VCaP (cell line): ENCODE measurements at regions not wholly inside any gene's neighbourhood (a gene's known extent, or its start where the extent isn't known, plus 50 kb on each side); places are given as distances from the start of the nearest gene placed in this dataset.

Source experiments
- H3K27ac ChIP-seq: fragments of 450-650 bp; 2 replicates; pipeline ENCODE4 v1.5.1; 2017
- TF ChIP-seq, protein P1 (sequence below): fragments of 450-650 bp; conservative IDR thresholded peaks from 2 replicates; pipeline ENCODE4 v1.5.1; 2017; ENCODE audit warnings: mild to moderate bottlenecking, moderate library complexity

DNA sequence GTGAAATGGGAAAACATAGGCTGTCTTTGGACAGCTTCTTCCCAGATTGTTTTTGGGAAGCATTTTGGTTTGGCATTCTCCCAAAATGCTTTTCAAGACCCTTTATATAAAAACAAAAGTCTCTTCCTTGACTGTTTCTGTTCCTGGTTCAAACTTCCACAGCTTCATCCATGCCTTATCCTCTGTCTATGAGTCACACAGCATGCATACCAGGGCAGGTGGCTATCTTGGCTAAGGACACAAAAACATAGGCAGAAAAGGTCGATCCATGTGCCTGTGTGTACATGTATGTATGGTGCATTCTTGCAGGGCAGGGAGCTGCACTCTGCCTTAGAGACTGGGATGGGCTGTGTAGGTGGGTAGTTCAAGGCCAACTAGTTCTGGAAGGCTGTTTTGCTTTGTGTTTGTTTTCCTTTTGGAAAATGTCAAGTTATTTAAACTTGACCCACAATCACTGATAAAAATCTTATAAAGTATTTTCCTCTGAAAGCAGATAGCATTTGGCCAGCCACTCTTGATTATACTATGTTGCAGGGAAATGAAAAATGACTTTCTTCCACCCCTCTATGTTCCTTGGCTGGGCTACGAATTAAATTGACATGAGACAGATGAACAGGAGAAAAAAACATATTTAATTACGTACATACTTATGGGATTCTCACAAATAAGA is 437.0 kb downstream of the SIPA1L2 start:
- no peak overlapping the region for H3K27ac ChIP-seq
- TF ChIP-seq, protein P1, sequence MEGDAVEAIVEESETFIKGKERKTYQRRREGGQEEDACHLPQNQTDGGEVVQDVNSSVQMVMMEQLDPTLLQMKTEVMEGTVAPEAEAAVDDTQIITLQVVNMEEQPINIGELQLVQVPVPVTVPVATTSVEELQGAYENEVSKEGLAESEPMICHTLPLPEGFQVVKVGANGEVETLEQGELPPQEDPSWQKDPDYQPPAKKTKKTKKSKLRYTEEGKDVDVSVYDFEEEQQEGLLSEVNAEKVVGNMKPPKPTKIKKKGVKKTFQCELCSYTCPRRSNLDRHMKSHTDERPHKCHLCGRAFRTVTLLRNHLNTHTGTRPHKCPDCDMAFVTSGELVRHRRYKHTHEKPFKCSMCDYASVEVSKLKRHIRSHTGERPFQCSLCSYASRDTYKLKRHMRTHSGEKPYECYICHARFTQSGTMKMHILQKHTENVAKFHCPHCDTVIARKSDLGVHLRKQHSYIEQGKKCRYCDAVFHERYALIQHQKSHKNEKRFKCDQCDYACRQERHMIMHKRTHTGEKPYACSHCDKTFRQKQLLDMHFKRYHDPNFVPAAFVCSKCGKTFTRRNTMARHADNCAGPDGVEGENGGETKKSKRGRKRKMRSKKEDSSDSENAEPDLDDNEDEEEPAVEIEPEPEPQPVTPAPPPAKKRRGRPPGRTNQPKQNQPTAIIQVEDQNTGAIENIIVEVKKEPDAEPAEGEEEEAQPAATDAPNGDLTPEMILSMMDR, result no peak

DNA sequence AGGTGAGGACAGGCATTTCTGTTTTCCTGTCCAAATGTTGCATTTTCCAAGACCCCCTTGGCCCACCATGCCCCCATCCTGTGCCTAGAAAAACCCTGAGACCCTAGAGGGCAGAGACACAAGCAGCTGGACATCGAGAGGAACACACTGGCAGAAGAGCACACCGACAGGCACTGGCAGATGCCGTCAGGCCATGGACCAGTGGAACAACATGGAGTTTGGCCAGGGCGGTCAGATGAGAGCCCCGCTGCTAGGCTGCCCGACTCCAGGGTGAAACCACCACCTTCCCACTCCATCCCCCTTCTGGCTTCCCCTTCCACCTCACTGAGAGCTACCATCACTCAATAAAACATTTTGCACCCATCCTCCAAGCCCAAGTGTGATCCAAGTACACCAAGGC is 438.4 kb downstream of the SIPA1L2 start:
- H3K27ac ChIP-seq, result no peak overlapping the region
- TF ChIP-seq, protein P1, result no peak

DNA sequence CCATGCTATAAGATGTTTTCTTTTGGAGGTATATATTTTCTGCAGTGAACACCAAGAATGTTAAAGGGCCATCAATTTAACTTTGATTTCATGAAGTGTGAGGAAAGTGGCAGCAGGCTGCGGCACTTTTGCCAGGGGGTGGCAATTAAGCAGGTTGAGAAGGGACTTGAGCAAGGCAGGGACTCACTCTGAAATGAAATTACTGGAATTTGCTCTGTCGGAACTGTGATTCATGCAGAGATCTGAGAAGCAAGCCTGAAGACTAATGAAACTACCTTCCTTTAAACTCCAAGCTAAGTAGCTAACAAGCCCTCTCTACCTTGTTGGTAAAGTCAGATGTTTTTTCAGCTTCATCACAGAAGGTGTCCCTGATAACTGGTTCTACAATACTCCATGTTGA is 441.6 kb downstream of the SIPA1L2 start:
- no peak overlapping the region for H3K27ac ChIP-seq
- TF ChIP-seq, protein P1, result no peak

DNA sequence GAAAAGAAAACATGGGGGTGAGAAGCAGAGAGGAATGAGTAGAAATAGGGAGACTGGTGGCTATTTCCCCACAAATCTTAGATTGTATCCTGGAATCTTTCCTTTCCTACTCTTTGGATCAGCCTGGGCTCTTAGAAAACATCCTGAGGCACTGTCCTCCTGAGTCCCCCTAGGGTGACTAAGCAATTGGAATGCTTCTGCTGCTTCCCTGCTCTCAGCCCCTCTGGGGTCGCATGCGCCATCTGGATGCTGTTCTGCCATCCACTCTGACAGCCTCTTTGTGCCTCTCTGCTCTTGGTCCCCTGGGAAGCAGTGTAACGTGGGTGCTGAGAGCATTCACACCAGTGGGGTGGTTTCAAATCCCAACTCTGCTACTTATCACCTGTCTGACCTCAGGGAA is 443.0 kb downstream of the SIPA1L2 start:
- H3K27ac ChIP-seq, result no peak overlapping the region
- TF ChIP-seq, protein P1, result no peak

DNA sequence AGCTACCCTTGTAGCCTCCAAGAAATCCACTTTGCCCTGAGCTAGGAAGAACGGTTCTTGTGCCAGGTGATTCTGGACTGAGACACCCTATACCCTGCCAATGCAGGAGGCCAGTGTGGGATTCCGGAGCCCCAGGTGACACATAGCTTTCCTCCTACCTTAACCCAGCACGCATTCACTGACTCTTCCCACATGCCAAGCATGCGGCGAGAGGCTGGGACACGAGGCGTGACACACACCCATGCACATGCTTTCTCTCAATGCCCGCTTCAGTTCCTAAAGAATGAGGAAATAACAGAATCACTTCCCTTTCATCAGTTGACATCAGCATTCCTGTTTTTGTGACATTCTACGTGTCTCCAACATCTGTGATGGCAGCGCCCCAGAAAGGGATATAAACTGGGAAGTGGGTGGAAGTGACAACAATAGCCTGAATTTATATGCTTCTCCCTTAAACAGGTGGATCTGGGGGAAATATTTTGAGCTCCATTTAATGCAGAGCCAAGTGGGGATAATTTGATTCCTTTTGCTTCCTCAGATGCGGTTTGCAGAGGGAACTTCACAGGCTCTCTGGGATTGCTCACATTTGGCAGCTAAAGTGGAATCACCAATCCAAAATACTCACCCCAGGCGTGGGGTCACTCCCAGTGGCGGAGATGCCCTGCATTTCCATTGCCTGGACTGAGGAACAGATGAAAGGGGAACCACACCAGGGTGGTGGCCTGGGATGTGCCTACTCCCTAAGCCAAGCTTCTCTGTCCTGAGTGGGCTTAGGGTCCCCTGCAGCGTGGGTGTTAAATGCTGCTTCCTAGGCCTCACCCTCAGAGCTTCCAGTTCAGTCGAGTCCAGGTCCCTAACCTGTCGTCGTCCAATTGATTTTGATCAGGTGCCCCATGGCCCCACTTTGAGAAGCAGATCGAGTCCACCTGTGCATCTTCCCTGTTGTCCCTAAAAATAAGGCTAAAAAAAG is 445.1 kb downstream of the SIPA1L2 start:
- TF ChIP-seq, protein P1, result no peak
- H3K27ac ChIP-seq, result no peak overlapping the region

DNA sequence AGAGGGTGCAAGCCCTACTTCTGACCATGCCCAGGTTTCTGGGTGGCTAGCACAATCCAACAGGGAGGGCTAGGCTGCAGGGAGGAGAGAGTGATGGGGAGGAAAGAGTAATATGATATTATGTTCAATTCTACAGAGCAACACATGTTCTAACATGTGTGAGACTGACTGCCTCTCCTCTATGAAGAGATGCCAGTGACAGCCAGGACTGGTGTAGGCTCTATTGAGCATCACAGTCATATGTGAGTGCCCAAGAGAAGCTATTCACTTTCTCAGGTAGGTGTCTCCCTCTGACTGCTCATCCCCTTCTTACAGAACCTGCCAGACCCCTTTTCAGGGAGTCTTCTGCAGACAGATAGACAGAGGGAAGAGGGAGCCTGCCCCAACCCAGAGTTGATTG is 446.1 kb downstream of the SIPA1L2 start:
- H3K27ac ChIP-seq, result no peak overlapping the region
- TF ChIP-seq, protein P1, result no peak

DNA sequence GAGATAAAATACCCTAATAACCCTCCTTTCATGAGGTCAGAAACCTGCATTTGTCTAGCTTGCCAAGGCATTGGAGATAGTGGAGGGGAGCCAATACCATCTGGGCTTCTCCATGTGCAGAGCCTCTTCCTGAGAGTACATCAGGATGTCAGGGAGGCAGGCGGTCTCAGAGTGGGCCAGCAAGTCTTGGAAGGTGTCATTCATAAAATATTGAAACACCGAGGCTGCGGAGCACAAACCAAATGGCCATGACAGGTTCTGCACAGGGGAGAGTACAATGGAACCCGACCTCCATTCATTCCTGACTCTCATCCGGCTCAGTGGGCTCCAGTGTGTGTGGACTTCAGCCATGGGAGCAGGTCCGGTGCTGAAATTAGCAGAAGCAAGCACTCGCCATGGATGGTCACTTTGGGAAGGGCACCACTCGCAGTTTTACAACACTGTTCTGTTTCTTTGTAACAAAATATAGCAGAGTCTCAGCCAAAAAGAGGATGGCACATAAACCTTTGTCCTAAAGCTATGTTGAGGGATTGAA is 446.6 kb downstream of the SIPA1L2 start:
- TF ChIP-seq, protein P1, result no peak
- H3K27ac ChIP-seq, result no peak overlapping the region
